ENCODE measurements at regions not wholly inside any gene's neighbourhood (a gene's known extent, or its start where the extent isn't known, plus 50 kb on each side); places are given as distances from the start of the nearest gene placed in this dataset.

- TF ChIP-seq POLR2AphosphoS5 (IDR thresholded peaks at IDR 0.05; ENCODE audit: insufficient read depth in 1 of 2, low read depth in 1 of 2) (no peak), POLR2A (IDR thresholded peaks at IDR 0.05) (no peak), CTCF (IDR thresholded peaks at IDR 0.05) (no peak)
These were observed 304.0 kb upstream of the TARS1 start for GRCh38 chr5:33136785-33137184.

Data from vagina (tissue), 2 donors.